ENCODE measurements at regions not wholly inside any gene's neighbourhood (a gene's known extent, or its start where the extent isn't known, plus 50 kb on each side); places are given as distances from the start of the nearest gene placed in this dataset.
A peak's percentile ranks its signal among the peaks of the same experiment; 100 is the strongest.

- no peak for DNase-seq (ENCODE audit: low spot score)
Observed at GRCh38 chr10:44854693-44855350, 56.3 kb upstream of the TMEM72 start.

- no peak for DNase-seq (ENCODE audit: low spot score)
Observed at GRCh38 chr10:44856696-44857095, 54.4 kb upstream of the TMEM72 start.

- DNase-seq (ENCODE audit: low spot score), result peak; percentile 40
Observed at GRCh38 chr10:44857363-44858016, 53.6 kb upstream of the TMEM72 start.

DNA sequence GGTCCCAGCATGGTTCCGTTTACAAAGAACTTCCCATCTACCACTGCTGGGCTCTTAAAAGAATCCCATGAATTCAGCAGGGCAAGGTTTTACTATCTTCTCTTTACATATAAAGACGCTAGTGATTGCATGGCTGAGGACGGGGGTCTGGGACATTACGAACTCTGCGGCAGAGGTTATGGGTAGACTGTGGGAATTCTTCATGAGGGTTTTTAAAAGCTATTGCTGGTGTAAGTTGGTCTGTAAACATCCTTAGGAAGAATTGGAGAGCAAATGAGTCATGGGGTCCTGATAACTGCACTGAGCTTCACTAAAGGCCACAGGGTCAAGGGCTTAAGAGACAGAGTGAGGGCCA, 53.1 kb upstream of the TMEM72 start:
- no peak for DNase-seq (ENCODE audit: low spot score)

DNA sequence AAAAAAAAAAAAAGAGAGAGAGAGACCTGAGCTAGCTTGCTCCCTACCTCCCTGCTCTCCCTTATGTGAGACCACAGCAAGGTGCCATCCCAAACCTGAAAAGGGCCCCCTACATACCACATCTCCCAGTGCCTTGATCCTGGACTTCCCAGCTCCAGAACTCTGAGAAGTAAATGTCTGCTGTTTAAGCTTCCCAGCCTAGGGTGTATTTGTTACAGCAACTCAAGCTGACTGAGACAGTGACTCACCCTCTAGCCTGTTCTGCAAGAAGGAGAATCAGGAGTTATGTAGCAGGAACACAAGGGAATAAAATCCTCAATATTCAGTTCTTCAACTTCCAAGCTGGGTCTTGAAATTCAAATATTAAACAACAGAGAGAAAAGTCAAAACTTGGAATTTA, 52.1 kb upstream of the TMEM72 start:
- DNase-seq (ENCODE audit: low spot score), result no peak

DNA sequence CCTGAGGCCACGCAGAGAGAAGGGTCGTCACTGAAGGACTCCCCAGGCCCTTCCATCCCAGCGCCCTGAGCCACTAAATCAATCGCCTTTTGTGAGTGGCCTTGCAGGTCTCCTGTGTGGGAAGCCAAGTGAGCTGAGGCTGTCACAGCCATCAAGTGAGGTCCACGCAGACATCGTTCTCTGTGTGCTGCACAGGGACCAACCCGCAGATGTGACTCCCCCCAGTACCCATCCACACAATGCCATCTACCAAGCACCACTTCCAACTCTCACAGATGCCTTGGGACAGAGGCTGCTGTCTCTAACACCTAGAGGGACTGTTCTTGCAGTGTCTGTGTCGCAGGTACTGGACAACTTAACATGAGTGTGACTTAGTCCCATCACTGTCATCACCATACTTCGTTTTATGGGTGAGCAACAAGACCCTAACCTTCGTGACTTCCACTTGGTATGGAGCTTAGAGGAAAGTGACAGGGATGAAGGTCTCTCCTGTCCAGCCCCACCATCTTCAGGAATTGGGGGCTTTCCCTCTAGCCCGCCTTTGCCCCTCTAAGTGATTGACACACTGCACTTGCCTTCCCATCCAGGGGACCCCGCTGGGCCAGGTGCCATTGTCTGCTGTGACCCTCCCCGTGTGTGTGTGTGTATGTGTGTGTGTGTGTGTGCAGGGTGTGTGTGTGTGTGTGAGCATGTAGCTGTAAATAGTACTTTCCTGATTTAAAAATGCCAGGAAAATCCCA, 51.4 kb upstream of the TMEM72 start:
- DNase-seq (ENCODE audit: low spot score), result no peak

DNA sequence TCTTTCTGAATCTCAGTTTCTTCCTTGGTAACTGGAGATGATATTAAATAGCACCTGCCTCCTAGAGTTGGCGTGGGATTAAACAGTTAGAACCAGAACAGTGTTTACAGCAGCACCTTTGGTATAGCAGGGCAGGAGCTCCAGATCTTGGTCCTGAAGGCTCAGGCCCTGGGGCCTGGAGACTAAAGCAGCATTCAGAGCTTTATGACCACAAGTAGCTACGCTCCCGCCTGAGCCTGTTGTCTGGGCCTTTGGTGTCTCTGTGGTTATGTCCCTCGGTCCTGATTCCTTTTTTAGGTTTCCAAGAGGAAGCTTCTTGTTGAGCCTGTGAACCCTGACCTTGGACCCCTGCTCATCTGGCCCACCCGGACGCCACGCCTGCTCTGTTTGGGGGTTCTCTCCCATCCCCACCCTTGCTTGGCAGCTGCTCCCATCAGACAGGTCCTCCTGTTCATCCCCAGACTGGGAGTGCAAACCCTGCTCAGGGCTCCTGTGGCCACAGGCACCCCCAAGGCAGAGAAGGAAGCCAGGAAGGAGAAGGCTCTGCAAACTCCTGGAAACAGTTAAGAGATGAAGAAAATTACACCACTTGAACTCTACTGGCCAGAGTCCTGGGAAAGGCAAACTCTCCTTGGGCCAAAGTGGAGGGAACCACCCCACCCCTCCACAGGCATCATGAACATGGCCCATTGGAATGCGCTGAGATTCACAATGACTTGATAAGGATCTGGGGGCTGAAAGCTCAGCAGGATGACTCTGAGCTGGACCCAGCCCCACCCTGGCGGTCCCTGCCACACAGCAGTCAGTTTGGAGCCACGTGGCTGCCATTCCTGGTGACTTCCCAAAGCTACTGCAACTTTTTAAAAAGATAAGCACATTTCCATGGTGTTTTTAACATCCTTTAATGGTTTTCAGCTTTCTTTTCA, 50.1 kb upstream of the TMEM72 start:
- no peak for DNase-seq (ENCODE audit: low spot score)
